ENCODE measurements at regions not wholly inside any gene's neighbourhood (a gene's known extent, or its start where the extent isn't known, plus 50 kb on each side); places are given as distances from the start of the nearest gene placed in this dataset.

DNA sequence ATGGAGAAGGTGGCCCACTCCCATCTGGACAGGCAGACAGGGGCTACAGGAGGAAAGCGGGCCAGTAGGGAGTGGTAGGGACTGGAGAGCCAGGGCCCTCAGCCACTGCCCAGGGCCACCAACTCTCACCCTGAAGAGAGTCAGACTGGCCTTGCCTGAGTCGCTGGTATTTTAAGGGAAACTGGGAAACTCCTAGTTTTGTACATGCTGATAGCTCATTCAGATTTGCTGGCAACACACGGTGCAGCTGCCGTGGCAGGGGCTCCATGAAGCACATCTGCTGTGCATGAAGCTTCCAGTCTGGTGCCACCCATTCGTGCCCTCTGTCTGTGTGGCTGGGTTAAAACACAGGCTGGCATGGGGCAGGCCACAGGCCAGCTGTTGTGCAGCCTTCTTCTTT lies 137.3 kb upstream of the GLI2 start (continued):
- TF ChIP-seq, protein P1, sequence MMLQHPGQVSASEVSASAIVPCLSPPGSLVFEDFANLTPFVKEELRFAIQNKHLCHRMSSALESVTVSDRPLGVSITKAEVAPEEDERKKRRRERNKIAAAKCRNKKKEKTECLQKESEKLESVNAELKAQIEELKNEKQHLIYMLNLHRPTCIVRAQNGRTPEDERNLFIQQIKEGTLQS (IDR thresholded peaks at IDR 0.05; ENCODE audit: insufficient read depth, low read depth, low read length): no peak
- TF ChIP-seq POLR2A (IDR thresholded peaks at IDR 0.05; ENCODE audit: control extremely low read depth in 1 of 2, low read depth in 2 of 2, low read length in 2 of 2): no peak
